GM12891 (cell line): ENCODE measurements at regions not wholly inside any gene's neighbourhood (a gene's known extent, or its start where the extent isn't known, plus 50 kb on each side); places are given as distances from the start of the nearest gene placed in this dataset.

ENCODE experiments used
- DNase-seq: peaks from one replicate; pipeline ENCODE4 v3.0.0; 2011; ENCODE audit warnings: low spot score; ENCODE audit not compliant: insufficient read length
- FAIRE-seq: peaks from 2 replicates; lab custom pipeline; 2011; peaks lifted over from hg19 to GRCh38; lab: Jason Lieb, UNC
- PAX5 ChIP-seq: IDR thresholded peaks from 2 replicates; pipeline ENCODE4 v1.6.1; 2011; ENCODE audit warnings: low read length, moderate library complexity, mild to moderate bottlenecking; ENCODE audit not compliant: insufficient read depth, severe bottlenecking
- POLR2A ChIP-seq: IDR thresholded peaks from 2 replicates; pipeline ENCODE4 v1.6.1; 2011; ENCODE audit warnings: low read depth, low read length, control low read depth
- POLR2AphosphoS5 ChIP-seq: IDR thresholded peaks from 2 replicates; pipeline ENCODE4 v1.6.1; 2011; ENCODE audit warnings: low read depth, low read length, control low read depth
- POU2F2 ChIP-seq: IDR thresholded peaks from 2 replicates; pipeline ENCODE4 v1.6.1; 2011; ENCODE audit warnings: low read depth, mild to moderate bottlenecking, control low read depth, low read length, moderate library complexity
- SPI1 ChIP-seq: IDR thresholded peaks from 2 replicates; pipeline ENCODE4 v1.6.1; 2011; ENCODE audit warnings: low read depth, low read length, control low read depth
- TAF1 ChIP-seq: IDR thresholded peaks from 2 replicates; pipeline ENCODE4 v1.6.1; 2011; ENCODE audit warnings: low read depth, low read length, control low read depth

GRCh38 chr10:2680821-2681220, 386.5 kb upstream of the PFKP start:
- FAIRE-seq (no peak), DNase-seq (no peak)

GRCh38 chr10:2679646-2680045, 387.7 kb upstream of the PFKP start:
- TF ChIP-seq TAF1, result no peak
- no peak for TF ChIP-seq POLR2A
- TF ChIP-seq PAX5, result no peak
- TF ChIP-seq POLR2AphosphoS5, result no peak
- no peak for TF ChIP-seq POU2F2
- no peak for TF ChIP-seq SPI1
- DNase-seq (no peak), FAIRE-seq (no peak)

More at GRCh38 chr10:2680821-2681220, 386.5 kb upstream of the PFKP start:
- no peak for TF ChIP-seq SPI1
- TF ChIP-seq POU2F2, result no peak
- TF ChIP-seq POLR2AphosphoS5, result no peak
- TF ChIP-seq PAX5, result no peak
- TF ChIP-seq POLR2A, result no peak
- no peak for TF ChIP-seq TAF1

- DNase-seq (no peak), FAIRE-seq (no peak)
- no peak for TF ChIP-seq POU2F2
- no peak for TF ChIP-seq POLR2A
- no peak for TF ChIP-seq PAX5
- no peak for TF ChIP-seq SPI1
- TF ChIP-seq POLR2AphosphoS5, result no peak
These were observed 390.9 kb upstream of the PFKP start for GRCh38 chr10:2676455-2676854.

- TF ChIP-seq POU2F2 (no peak), SPI1 (no peak), POLR2A (no peak), PAX5 (no peak), POLR2AphosphoS5 (no peak), TAF1 (no peak)
- FAIRE-seq, result no peak
These were observed 392.9 kb upstream of the PFKP start for GRCh38 chr10:2674451-2674850.

GRCh38 chr10:2670864-2671263, 396.5 kb upstream of the PFKP start:
- TF ChIP-seq TAF1 (no peak), POLR2AphosphoS5 (no peak), POU2F2 (no peak)
- FAIRE-seq, result no peak

More at GRCh38 chr10:2674451-2674850, 392.9 kb upstream of the PFKP start:
- DNase-seq, result no peak

GRCh38 chr10:2665772-2666171, 401.6 kb upstream of the PFKP start:
- DNase-seq (no peak), FAIRE-seq (no peak)
- TF ChIP-seq PAX5, result no peak
- TF ChIP-seq SPI1, result no peak
- TF ChIP-seq POU2F2, result no peak
- no peak for TF ChIP-seq POLR2AphosphoS5
- TF ChIP-seq POLR2A, result no peak
- TF ChIP-seq TAF1, result no peak

More at GRCh38 chr10:2670864-2671263, 396.5 kb upstream of the PFKP start:
- no peak for DNase-seq

- FAIRE-seq (no peak), DNase-seq (no peak)
- TF ChIP-seq PAX5 (no peak), POLR2AphosphoS5 (no peak), POU2F2 (no peak), SPI1 (no peak), POLR2A (no peak), TAF1 (no peak)
These were observed 407.1 kb upstream of the PFKP start for GRCh38 chr10:2660276-2660675.

GRCh38 chr10:2659660-2660209, 407.6 kb upstream of the PFKP start:
- FAIRE-seq (no peak), DNase-seq (no peak)

GRCh38 chr10:2658780-2659179, 408.6 kb upstream of the PFKP start:
- DNase-seq (no peak), FAIRE-seq (no peak)
- TF ChIP-seq POLR2AphosphoS5 (no peak), POLR2A (no peak), TAF1 (no peak), POU2F2 (no peak), PAX5 (no peak), SPI1 (no peak)

More at GRCh38 chr10:2659660-2660209, 407.6 kb upstream of the PFKP start:
- no peak for TF ChIP-seq POLR2AphosphoS5
- no peak for TF ChIP-seq TAF1
- no peak for TF ChIP-seq POLR2A
- TF ChIP-seq PAX5, result no peak
- TF ChIP-seq SPI1, result no peak

- TF ChIP-seq POLR2A, result no peak
- TF ChIP-seq POLR2AphosphoS5, result no peak
- FAIRE-seq, result no peak
- no peak for DNase-seq
These were observed 417.0 kb upstream of the PFKP start for GRCh38 chr10:2650328-2650727.
